HG03469 (cell line): ENCODE measurements at regions not wholly inside any gene's neighbourhood (a gene's known extent, or its start where the extent isn't known, plus 50 kb on each side); places are given as distances from the start of the nearest gene placed in this dataset.
"Not testable (repeated sequence)": the region's sequence is repeated elsewhere in the genome, so short reads cannot be mapped to it uniquely, and the experiment has no call there.

ENCODE experiments used
- ATAC-seq: cut with Tn5 transposase; IDR thresholded peaks from one replicate; pipeline ENCODE4 v1.9.1; 2021; ENCODE audit warnings: mild to moderate bottlenecking, moderate library complexity, moderate number of reproducible peaks; ENCODE audit not compliant: unreplicated experiment

DNA sequence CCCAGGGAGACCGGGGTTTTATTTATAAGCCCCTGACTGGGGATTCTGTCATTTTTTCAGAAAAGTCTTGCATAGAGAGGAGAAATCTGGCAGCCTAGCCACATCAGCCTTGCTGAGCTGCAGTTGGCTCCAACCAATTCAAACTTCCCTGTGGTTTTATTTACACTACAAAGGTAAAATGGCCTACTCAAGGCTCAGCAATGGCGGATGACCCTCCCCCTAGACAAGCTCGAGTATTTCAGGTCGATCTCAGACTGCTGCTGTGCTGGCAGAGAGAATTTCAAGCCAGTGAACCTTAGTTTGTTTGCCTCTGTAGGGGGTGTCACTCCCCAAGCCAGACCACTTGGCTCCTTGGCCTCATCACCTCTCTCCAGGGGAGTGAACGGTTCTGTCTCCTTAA, 52.9 kb downstream of the CDY2A start:
- ATAC-seq = not testable (repeated sequence)

- not testable (repeated sequence) for ATAC-seq
Measured at GRCh38 chrY:18085910-18086309, 60.3 kb downstream of the CDY2A start.

GRCh38 chrY:18086361-18086977, 60.9 kb downstream of the CDY2A start:
- not testable (repeated sequence) for ATAC-seq

- ATAC-seq = not testable (repeated sequence)
Measured at GRCh38 chrY:18087943-18088655, 62.5 kb downstream of the CDY2A start.

DNA sequence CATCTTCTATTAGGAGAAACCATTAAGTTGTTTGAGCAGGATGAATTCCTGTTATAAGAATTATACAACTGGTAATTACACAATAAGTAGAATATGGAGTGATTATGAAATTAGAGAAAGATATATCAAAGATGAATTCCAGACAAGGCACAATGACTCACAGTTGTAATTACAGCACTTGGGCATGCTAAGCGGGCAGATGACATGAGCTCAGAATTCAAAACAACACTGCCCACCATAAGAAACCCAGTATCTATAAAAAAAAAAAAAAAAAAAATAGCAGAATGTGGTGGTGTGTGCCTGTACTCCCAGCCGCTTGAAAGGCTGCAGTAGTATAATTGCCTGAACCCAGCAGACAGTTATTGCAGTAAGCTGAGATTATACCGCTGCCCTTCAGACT, 67.4 kb downstream of the CDY2A start:
- ATAC-seq = not testable (repeated sequence)

- ATAC-seq = not testable (repeated sequence)
Measured at GRCh38 chrY:18105691-18106090, 80.1 kb downstream of the CDY2A start.

DNA sequence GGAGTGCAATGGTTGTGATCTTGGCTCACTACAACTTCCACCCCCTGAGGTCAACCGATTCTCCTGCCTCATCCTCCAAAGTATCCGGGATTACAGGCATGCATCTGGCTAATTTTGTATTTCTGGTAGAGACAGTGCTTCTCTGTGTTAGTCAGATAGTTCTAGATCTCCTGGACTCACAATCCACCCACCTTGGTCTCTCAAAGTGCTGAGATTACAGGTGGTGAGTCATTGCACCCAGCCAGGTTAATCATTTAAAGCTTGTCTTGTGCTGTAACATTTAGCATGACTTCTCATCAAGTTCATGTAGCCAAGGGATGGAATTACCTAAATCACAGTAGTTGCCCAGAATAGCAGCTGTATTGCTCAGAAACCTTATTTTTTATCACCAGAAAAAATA, 92.8 kb downstream of the CDY2A start:
- ATAC-seq = not testable (repeated sequence)

- not testable (repeated sequence) for ATAC-seq
Measured at GRCh38 chrY:18137718-18138117, 112.1 kb downstream of the CDY2A start.

DNA sequence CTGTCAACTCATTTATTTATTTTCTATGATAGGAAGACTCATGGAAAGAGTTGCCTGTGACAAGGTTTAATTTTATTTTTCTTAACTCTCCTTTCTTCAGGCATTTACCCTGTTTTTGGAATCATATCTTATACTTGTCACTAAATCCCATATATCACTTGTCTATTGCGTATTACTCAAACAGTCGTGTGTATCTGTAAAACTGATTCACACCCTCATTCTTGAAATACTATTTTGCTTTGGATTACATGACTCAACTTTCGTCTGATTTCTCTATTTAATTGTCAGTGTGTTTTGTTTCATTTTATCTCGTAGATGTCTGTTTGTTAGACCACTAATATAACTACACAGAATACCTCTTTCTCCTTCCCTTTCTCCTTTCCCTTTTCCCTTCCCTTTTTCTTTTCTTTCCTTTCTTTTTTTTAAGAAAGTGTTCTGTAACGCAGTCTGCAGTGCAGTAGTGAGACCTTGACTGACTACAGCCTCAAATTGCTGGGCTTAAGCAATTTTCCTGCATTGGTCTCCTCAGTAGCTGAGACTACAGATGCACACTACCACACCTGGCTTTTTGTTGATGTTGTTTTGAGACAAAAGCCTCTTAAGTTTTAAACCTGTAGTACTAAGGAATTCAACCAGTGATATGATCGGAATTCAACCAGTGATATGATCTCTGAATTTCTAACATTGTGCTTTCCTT, 113.9 kb downstream of the CDY2A start:
- not testable (repeated sequence) for ATAC-seq

DNA sequence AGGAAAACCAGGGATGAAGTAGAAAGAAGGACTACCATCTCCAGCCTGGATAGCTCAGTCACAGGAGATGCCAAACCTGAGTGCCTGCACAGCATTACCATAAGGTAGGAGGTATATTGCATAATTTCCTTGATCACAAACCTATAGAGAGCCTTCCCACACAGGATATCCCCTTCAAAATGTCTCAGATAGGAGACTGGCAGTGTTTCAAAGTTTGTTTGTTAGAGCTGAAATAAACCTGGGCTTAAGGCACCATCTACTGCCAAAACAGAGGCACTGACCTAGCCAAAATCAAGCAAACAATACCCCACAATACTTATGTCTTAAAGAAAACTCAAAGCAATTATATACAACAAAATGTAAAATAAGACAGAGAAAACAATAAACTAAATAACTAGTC, 120.8 kb downstream of the CDY2A start:
- not testable (repeated sequence) for ATAC-seq

GRCh38 chrY:18152626-18153025, 127.0 kb downstream of the CDY2A start:
- ATAC-seq = not testable (repeated sequence)

DNA sequence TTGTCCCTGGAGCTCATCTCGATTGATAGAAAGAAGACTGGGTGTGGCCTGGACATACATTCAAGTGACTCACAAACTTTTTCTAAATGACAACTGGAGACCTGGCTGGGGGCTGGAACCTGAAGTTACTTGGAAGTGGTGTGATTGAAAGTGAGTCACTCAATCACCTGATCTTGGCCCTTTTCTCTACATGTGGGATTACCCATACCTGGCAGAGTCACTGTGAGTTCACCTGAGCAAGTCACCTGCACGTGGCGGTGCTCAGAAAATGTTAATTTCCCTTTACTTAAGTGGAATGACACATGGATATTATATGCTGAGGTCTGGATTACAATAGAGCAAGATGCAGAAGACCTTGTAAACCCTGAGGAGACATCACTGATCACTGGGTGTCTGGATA, 140.2 kb downstream of the CDY2A start:
- ATAC-seq = not testable (repeated sequence)

DNA sequence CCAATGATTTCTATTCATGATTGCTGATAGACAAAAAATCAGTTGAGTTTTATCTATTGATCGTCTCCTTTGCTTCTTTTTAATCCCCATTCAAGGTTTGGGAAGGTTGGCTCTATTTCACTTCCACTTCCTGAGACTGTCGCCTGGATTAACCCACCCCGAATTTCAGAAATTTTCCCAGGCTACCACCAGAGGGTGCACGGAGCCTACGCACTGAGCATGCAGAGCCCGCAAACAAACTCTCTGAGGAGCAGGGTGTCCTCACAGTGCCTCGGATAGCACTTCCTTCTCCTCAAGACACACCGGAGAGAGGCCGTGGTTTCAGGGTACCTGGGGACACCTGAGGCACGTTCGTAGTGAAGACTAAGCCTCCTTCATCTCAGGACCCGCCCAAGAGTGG, 150.5 kb downstream of the CDY2A start:
- ATAC-seq = peak; percentile 65

DNA sequence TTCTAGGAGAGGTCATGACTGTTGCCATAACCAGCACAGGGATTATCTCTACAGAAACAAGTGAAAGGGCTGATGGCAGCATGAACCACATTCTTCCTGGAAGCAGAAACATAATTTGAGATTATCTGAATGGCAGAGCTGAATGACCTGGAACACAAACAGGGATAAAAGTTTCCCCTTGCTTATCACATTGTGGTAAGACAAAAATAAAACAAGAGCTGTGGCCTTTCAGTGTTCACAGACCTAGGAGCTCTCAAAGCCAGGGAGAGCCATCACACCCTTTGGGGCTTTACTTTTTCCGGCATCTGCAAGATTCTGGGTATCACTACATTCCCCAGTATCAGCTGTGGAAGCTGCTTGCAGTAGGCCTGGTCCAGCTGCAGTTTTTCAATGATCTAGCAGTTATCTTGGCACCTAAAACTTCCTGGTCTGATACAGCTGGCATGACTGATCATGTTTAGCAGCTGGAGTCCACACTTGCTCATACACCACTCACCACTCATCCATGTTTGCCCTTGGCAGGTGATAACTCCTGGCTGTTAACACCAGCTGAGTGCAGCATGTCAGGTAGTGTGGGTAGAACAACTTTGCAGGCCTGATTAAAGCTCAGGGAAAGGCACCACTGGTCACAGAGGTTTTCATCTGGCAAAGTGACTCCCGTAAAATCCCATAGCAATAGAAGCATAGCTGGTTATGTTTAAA, 163.5 kb downstream of the CDY2A start:
- not testable (repeated sequence) for ATAC-seq

DNA sequence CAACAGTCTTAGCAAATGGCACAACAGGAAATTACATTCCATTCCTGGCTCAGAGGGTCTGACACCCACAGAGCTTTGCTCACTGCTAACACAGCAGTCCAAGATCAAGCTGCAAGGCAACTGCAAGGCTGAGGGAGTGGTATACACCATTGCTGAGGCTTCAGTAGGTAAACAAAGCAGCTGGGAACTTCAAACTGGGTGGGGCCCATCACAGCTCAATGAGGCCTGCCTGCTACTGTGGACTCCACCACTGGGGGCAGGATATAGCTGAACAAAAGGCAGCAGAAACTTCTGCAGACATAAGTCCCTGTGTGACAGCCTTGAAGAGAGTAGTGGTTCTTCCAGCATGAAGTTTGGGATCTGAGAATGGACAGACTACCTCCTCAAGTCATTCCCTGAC, 212.0 kb downstream of the CDY2A start:
- ATAC-seq = not testable (repeated sequence)

GRCh38 chrY:18262562-18262961, 237.0 kb downstream of the CDY2A start:
- not testable (repeated sequence) for ATAC-seq

- ATAC-seq = not testable (repeated sequence)
Measured at GRCh38 chrY:18271126-18271525, 245.5 kb downstream of the CDY2A start.

- not testable (repeated sequence) for ATAC-seq
Measured at GRCh38 chrY:18294353-18294752, 252.2 kb upstream of the HSFY1 start.

GRCh38 chrY:18298461-18298860, 248.1 kb upstream of the HSFY1 start:
- not testable (repeated sequence) for ATAC-seq

DNA sequence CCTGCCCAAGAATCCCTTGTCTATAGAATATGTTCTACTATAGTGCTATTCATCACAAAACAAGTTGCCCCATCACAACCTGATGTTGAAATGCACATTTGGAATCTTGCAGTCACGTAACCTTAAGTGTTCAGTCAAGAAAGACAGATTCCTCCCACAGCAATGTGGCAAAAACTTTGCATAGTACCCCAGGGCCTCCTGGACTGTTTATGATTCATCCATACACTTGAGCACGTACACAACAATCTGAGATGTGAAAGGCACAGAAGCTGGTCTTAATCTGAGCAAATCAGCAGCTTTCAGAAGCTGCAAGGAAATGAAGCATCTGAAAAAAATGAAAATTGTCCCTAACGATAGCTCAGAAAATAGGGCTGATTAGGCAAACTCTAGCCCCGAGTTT, 240.2 kb upstream of the HSFY1 start:
- not testable (repeated sequence) for ATAC-seq

DNA sequence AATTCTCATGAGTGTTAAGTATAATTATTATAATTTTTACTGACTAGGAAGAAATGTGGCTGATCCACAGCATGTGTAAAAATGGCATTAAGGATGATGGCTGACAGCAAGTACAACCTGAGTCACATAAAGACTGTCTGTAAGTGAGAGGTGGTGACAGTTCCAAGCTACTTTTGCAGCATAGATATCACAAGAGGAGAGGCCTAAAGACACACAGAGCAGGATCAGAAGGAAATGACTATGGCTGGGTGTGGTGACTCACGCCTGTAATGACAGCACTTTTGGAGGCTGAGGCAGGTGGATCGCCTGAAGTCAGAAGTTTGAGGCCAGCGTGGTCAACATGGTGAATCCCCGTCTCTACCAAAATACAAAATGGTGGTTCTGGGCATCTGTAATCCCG, 234.7 kb upstream of the HSFY1 start:
- ATAC-seq = not testable (repeated sequence)
